ENCODE measurements at regions not wholly inside any gene's neighbourhood (a gene's known extent, or its start where the extent isn't known, plus 50 kb on each side); places are given as distances from the start of the nearest gene placed in this dataset.
"Not testable (repeated sequence)": the region's sequence is repeated elsewhere in the genome, so short reads cannot be mapped to it uniquely, and the experiment has no call there.

DNA sequence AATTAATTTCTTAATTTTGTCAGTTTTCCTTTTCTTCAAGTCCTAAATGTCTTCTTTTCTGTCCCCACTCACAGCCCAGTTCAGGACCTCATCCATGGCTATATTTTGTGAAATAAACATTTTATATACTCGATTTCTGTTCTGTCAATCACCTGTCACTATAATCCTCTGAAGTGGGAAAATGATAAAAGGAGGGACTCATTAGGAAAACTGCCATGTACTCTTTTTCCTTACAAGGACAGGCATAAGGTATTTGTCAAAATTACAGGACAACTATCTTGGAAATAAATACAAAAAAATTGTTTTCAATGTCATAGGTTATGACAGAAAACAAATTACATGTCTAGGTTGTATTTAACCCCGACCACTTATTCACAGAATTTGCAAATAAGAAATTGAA, 240.1 kb upstream of the CBLB start:
- Mint-ChIP-seq H3K4me1 (ENCODE audit: insufficient read depth, unreplicated experiment) (no peaks in the 10 kb centered on the region), H3K27ac (ENCODE audit: low read depth, unreplicated experiment) (no peak overlapping the region), H3K36me3 (ENCODE audit: insufficient read depth, unreplicated experiment) (no peaks in the 10 kb centered on the region), H3K4me3 (ENCODE audit: unreplicated experiment) (no peak overlapping the region), H3K9me3 (ENCODE audit: unreplicated experiment) (no peaks in the 10 kb centered on the region), H3K27me3 (ENCODE audit: insufficient read depth, unreplicated experiment) (no peaks in the 10 kb centered on the region)
- ChIA-PET POLR2A (no interaction called here), CTCF (no interaction called here)
- intact Hi-C loops (cut with micrococcal nuclease), result no loop called here
- DNase-seq (ENCODE audit: unreplicated experiment), result no peak
- TF ChIP-seq, protein P1, sequence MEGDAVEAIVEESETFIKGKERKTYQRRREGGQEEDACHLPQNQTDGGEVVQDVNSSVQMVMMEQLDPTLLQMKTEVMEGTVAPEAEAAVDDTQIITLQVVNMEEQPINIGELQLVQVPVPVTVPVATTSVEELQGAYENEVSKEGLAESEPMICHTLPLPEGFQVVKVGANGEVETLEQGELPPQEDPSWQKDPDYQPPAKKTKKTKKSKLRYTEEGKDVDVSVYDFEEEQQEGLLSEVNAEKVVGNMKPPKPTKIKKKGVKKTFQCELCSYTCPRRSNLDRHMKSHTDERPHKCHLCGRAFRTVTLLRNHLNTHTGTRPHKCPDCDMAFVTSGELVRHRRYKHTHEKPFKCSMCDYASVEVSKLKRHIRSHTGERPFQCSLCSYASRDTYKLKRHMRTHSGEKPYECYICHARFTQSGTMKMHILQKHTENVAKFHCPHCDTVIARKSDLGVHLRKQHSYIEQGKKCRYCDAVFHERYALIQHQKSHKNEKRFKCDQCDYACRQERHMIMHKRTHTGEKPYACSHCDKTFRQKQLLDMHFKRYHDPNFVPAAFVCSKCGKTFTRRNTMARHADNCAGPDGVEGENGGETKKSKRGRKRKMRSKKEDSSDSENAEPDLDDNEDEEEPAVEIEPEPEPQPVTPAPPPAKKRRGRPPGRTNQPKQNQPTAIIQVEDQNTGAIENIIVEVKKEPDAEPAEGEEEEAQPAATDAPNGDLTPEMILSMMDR (IDR thresholded peaks at IDR 0.05; ENCODE audit: unreplicated experiment), result no peak
- no TSS peak for BruUV-seq (replicated peaks)

DNA sequence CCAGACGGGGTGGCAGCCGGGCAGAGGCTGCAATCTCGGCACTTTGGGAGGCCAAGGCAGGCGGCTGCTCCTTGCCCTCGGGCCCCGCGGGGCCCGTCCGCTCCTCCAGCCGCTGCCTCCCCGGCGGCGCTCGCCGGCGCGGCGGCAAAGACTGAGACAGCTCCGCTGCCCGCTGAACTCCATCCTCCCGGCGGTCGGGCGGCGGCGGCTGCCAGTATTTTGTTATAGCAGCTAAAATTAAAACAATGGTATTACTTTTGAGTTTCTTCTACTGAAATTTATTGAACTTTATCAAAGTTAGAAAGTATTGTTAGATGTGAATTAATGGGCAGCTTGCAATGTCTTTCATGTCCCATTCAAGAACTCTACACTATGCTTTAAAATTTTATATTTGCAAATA, 243.7 kb upstream of the CBLB start:
- BruUV-seq (replicated peaks); H3K4me3 Mint-ChIP-seq (ENCODE audit: unreplicated experiment); H3K27ac Mint-ChIP-seq (ENCODE audit: low read depth, unreplicated experiment); DNase-seq (ENCODE audit: unreplicated experiment); intact Hi-C loops (cut with micrococcal nuclease); POLR2A ChIA-PET; CTCF ChIA-PET; H3K9me3 Mint-ChIP-seq (ENCODE audit: unreplicated experiment); H3K36me3 Mint-ChIP-seq (ENCODE audit: insufficient read depth, unreplicated experiment); H3K27me3 Mint-ChIP-seq (ENCODE audit: insufficient read depth, unreplicated experiment); H3K4me1 Mint-ChIP-seq (ENCODE audit: insufficient read depth, unreplicated experiment): not testable (repeated sequence)

DNA sequence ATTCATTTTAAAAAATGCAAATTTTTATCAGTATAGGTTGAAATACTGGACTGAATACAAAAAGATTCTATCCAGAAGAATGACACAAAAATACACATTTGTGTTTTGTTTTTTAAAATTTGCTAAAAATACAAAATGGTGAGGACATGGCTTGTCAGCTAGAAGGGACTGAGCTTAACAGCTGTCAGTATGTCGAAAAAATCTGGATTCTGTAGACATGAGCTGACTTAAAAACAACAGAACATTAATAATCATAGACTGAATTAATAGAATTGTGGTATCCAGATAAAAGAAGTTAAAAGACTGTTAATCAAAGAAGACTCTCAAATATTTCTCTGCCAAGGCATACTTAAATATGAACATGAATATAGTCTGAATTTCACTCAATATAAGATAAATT, 244.9 kb upstream of the CBLB start:
- no peaks in the 10 kb centered on the region for H3K27me3 Mint-ChIP-seq (ENCODE audit: insufficient read depth, unreplicated experiment)
- intact Hi-C loops (cut with micrococcal nuclease), result no loop called here
- no peaks in the 10 kb centered on the region for H3K9me3 Mint-ChIP-seq (ENCODE audit: unreplicated experiment)
- no peak for DNase-seq (ENCODE audit: unreplicated experiment)
- no TSS peak for BruUV-seq (replicated peaks)
- peaks cover 7% of the 10 kb centered on the region for H3K4me1 Mint-ChIP-seq (ENCODE audit: insufficient read depth, unreplicated experiment)
- no peak overlapping the region for H3K27ac Mint-ChIP-seq (ENCODE audit: low read depth, unreplicated experiment)
- H3K4me3 Mint-ChIP-seq (ENCODE audit: unreplicated experiment), result no peak overlapping the region
- CTCF ChIA-PET, result interaction anchor here (0.5 kb wide), 1 partner anchor 174 kb away, joined by 3 read pairs; no protein-coding TSS in a partner anchor
- TF ChIP-seq, protein P1 (IDR thresholded peaks at IDR 0.05; ENCODE audit: unreplicated experiment), result no peak
- POLR2A ChIA-PET, result no interaction called here
- no peaks in the 10 kb centered on the region for H3K36me3 Mint-ChIP-seq (ENCODE audit: insufficient read depth, unreplicated experiment)

DNA sequence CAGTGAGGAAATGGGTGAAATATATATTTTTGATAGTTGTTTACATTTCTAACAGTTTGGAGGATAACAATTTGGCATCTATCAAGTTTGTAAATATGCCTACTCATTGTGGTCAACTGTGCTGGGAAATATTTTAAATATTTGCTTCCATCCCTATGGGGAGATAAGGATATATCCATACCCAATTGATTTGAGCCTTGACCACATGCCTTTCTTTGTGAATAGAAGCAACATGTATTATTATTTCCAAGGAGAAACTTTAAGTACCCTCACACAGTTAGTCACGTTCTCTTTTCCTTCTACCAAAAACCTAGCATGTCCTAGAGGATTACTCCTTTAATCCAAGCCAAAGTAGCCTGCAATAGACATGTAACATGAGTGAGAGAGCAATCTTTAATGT, 245.4 kb upstream of the CBLB start:
- Mint-ChIP-seq H3K4me3 (ENCODE audit: unreplicated experiment) (no peak overlapping the region), H3K27ac (ENCODE audit: low read depth, unreplicated experiment) (peak overlapping the region; percentile 9), H3K36me3 (ENCODE audit: insufficient read depth, unreplicated experiment) (no peaks in the 10 kb centered on the region), H3K9me3 (ENCODE audit: unreplicated experiment) (no peaks in the 10 kb centered on the region), H3K4me1 (ENCODE audit: insufficient read depth, unreplicated experiment) (peaks cover 7% of the 10 kb centered on the region), H3K27me3 (ENCODE audit: insufficient read depth, unreplicated experiment) (no peaks in the 10 kb centered on the region)
- TF ChIP-seq, protein P1 (IDR thresholded peaks at IDR 0.05; ENCODE audit: unreplicated experiment), result no peak
- POLR2A ChIA-PET, result no interaction called here
- CTCF ChIA-PET, result interaction anchor here (0.5 kb wide), 1 partner anchor 173 kb away, joined by 3 read pairs; no protein-coding TSS in a partner anchor
- no peak for DNase-seq (ENCODE audit: unreplicated experiment)
- intact Hi-C loops (cut with micrococcal nuclease), result no loop called here
- BruUV-seq (replicated peaks), result no TSS peak

DNA sequence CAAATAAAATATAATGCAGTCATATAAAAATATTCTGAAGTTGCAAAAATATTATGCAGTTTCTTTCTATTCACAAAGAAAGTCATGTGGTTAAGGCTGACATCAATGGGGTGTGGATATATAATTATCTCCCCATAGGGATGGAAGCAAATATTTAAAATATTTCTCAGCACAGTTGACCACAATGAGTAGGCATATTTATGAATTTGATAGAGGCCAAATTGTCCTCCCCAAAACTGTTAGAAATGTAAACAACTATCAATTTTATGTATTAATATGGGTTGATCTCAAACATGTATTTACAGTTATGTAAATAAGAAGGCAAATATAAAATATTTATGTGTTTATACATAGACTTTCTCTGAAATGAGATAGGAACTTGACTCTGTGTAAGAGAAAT, 246.0 kb upstream of the CBLB start:
- DNase-seq (ENCODE audit: unreplicated experiment), result no peak
- peaks cover 7% of the 10 kb centered on the region for H3K4me1 Mint-ChIP-seq (ENCODE audit: insufficient read depth, unreplicated experiment)
- no peaks in the 10 kb centered on the region for H3K9me3 Mint-ChIP-seq (ENCODE audit: unreplicated experiment)
- H3K36me3 Mint-ChIP-seq (ENCODE audit: insufficient read depth, unreplicated experiment), result no peaks in the 10 kb centered on the region
- TF ChIP-seq, protein P1 (IDR thresholded peaks at IDR 0.05; ENCODE audit: unreplicated experiment), result no peak
- BruUV-seq (replicated peaks), result no TSS peak
- intact Hi-C loops (cut with micrococcal nuclease), result no loop called here
- ChIA-PET POLR2A (no interaction called here), CTCF (no interaction called here)
- peak overlapping the region; percentile 9 for H3K27ac Mint-ChIP-seq (ENCODE audit: low read depth, unreplicated experiment)
- H3K27me3 Mint-ChIP-seq (ENCODE audit: insufficient read depth, unreplicated experiment), result no peaks in the 10 kb centered on the region
- H3K4me3 Mint-ChIP-seq (ENCODE audit: unreplicated experiment), result no peak overlapping the region
